HCT116 (cell line): ENCODE measurements at regions not wholly inside any gene's neighbourhood (a gene's known extent, or its start where the extent isn't known, plus 50 kb on each side); places are given as distances from the start of the nearest gene placed in this dataset.

Experiments used
- ATAC-seq: fragments of 200-7000 bp; cut with Tn5 transposase; 2 replicates; pipeline ENCODE4 v1.9.1; 2020; ENCODE audit warnings: mild to moderate bottlenecking, moderate library complexity
- BruUV-seq: library from RNA; stranded (reverse); fragments of 400-500 nt; replicated peaks from 2 replicates; lab custom pipeline; 2021; lab: Mats Ljungman, UMichigan
- CTCF ChIA-PET: fragments of 300-600 bp; sonication (Branson Sonifier 250); formaldehyde crosslinking; loops from one replicate; lab custom pipeline; 2021; ENCODE audit warnings: antibody characterized with exemption; lab: Charles Lee
- POLR2A ChIA-PET: fragments of 300-600, 350-600 bp; sonication (Branson Sonifier 250); formaldehyde crosslinking; loops from one replicate; lab custom pipeline; 2021; ENCODE audit warnings: antibody characterized with exemption; lab: Charles Lee
- RAD21 ChIA-PET, 2 experiments: fragments of 300-600 bp; sonication (Branson Sonifier 250); formaldehyde crosslinking; loops; one replicate each; lab custom pipeline; 2023; ENCODE audit warnings: low total read pairs in 2 of 2; ENCODE audit not compliant: uncharacterized antibody in 2 of 2, unreplicated experiment in 2 of 2, low non-redundant PET in 1 of 2; lab: Charles Lee
- DNase-seq: peaks from one replicate; pipeline ENCODE4 v3.0.0-alpha.2; 2010; ENCODE audit warnings: low read depth, low spot score
- H2AFZ ChIP-seq: fragments of 200-600 bp; shearing (Covaris generic), sonication (generic); 2 replicates; pipeline ENCODE4 v1.6.1; 2017; ENCODE audit warnings: low read depth, mixed run types, mixed read lengths, antibody characterized with exemption, low read length; ENCODE audit not compliant: poor library complexity, severe bottlenecking
- H3K27ac ChIP-seq: 2 replicates; pipeline ENCODE4 v1.5.1; 2012; ENCODE audit warnings: low read depth, low read length
- H3K27me3 ChIP-seq: fragments of 200-600 bp; sonication (generic); 2 replicates; pipeline ENCODE4 v1.6.1; 2016; ENCODE audit warnings: mixed run types, low read length, mixed read lengths; ENCODE audit not compliant: insufficient read depth
- H3K36me3 ChIP-seq, 2 experiments: fragments of 200-500 bp in 1 of 2; fragments of 200-600 bp in 1 of 2; sonication (Bioruptor generic) in 1 of 2; sonication (generic) in 1 of 2; 2 replicates each; pipeline versions ENCODE4 v1.5.1 to v1.6.1; 2014 to 2016; ENCODE audit warnings: low read length in 2 of 2, inconsistent platforms in 1 of 2, mixed read lengths in 1 of 2, mixed run types in 1 of 2; ENCODE audit not compliant: insufficient read depth in 2 of 2, control insufficient read depth in 1 of 2
- H3K4me1 ChIP-seq, 2 experiments: fragments of 200-600 bp in 1 of 2; sonication (generic) in 1 of 2; 2 replicates each; pipeline versions ENCODE4 v1.5.1 to v1.6.1; 2012 to 2017; ENCODE audit warnings: low read length in 2 of 2, inconsistent platforms in 1 of 2, mild to moderate bottlenecking in 1 of 2, mixed read lengths in 1 of 2, mixed run types in 1 of 2, moderate library complexity in 1 of 2; ENCODE audit not compliant: insufficient read depth in 2 of 2, control insufficient read depth in 1 of 2
- H3K4me2 ChIP-seq: fragments of 200-600 bp; sonication (generic); 2 replicates; pipeline ENCODE4 v1.6.1; 2017; ENCODE audit warnings: mixed run types, low read length, mixed read lengths
- H3K4me3 ChIP-seq, 2 experiments: fragments of 200-600 bp in 1 of 2; sonication (generic) in 1 of 2; replicated peaks in 1 of 2; 2 replicates each; pipeline ENCODE4 v1.5.1; 2011 to 2016; ENCODE audit warnings: low read length in 2 of 2, control low read depth in 1 of 2, low read depth in 1 of 2, mild to moderate bottlenecking in 1 of 2, mixed read lengths in 1 of 2, mixed run types in 1 of 2
- H3K79me2 ChIP-seq: fragments of 200-600 bp; sonication (generic); 2 replicates; pipeline ENCODE4 v1.6.1; 2017; ENCODE audit warnings: mild to moderate bottlenecking, mixed run types, low read length, moderate library complexity, mixed read lengths; ENCODE audit not compliant: insufficient read depth
- H3K9ac ChIP-seq: fragments of 200-600 bp; sonication (generic); 2 replicates; pipeline ENCODE4 v1.6.1; 2016; ENCODE audit warnings: low read length, mixed read lengths
- H3K9me2 ChIP-seq: fragments of 200-600 bp; sonication (generic), shearing (Covaris generic); 2 replicates; pipeline ENCODE4 v1.6.1; 2017; ENCODE audit warnings: mixed run types, mild to moderate bottlenecking, moderate library complexity; ENCODE audit not compliant: insufficient read depth
- H3K9me3 ChIP-seq, 2 experiments: fragments of 200-500 bp in 1 of 2; fragments of 200-600 bp in 1 of 2; sonication (Bioruptor generic) in 1 of 2; sonication (generic) in 1 of 2; 2 replicates each; pipeline ENCODE4 v1.6.1; 2014 to 2017; ENCODE audit warnings: low read length in 2 of 2, mixed read lengths in 2 of 2, inconsistent platforms in 1 of 2, low read depth in 1 of 2, mild to moderate bottlenecking in 1 of 2, mixed run types in 1 of 2, moderate library complexity in 1 of 2; ENCODE audit not compliant: control insufficient read depth in 1 of 2, insufficient read depth in 1 of 2
- H4K20me1 ChIP-seq: fragments of 200-600 bp; sonication (generic), shearing (Covaris generic); 2 replicates; pipeline ENCODE4 v1.6.1; 2017; ENCODE audit warnings: mixed run types, mild to moderate bottlenecking, moderate library complexity; ENCODE audit not compliant: insufficient read depth
- CBX3 ChIP-seq: IDR thresholded peaks from 2 replicates; pipeline ENCODE4 v1.6.1; 2012; ENCODE audit warnings: low read depth
- EGR1 ChIP-seq: IDR thresholded peaks from 2 replicates; pipeline ENCODE4 v1.6.1; 2012; ENCODE audit warnings: low read depth
- ELF1 ChIP-seq: IDR thresholded peaks from 2 replicates; pipeline ENCODE4 v1.6.1; 2012; ENCODE audit warnings: low read depth, borderline replicate concordance
- EZH2 ChIP-seq: fragments of 200-600 bp; sonication (generic); IDR thresholded peaks from 2 replicates; pipeline ENCODE4 v1.6.1; 2017; ENCODE audit warnings: antibody characterized with exemption, mixed run types
- EZH2phosphoT487 ChIP-seq: fragments of 200-600 bp; IDR thresholded peaks from 2 replicates; pipeline ENCODE4 v1.6.1; 2018; ENCODE audit warnings: antibody characterized with exemption, borderline replicate concordance
- FOSL1 ChIP-seq: IDR thresholded peaks from 2 replicates; pipeline ENCODE4 v1.6.1; 2012; ENCODE audit warnings: low read depth
- POLR2AphosphoS5 ChIP-seq: IDR thresholded peaks from 2 replicates; pipeline ENCODE4 v1.6.1; 2011; ENCODE audit warnings: mild to moderate bottlenecking, low read depth, low read length, moderate library complexity
- RAD21 ChIP-seq: IDR thresholded peaks from 2 replicates; pipeline ENCODE4 v1.6.1; 2012; ENCODE audit warnings: low read depth, mild to moderate bottlenecking
- SIN3A ChIP-seq: IDR thresholded peaks from 2 replicates; pipeline ENCODE4 v1.6.1; 2012; ENCODE audit warnings: low read depth
- SRF ChIP-seq: IDR thresholded peaks from 2 replicates; pipeline ENCODE4 v1.6.1; 2012; ENCODE audit warnings: low read depth
- TCF7L2 ChIP-seq: IDR thresholded peaks from 2 replicates; pipeline ENCODE4 v1.7.0; 2011; ENCODE audit warnings: borderline replicate concordance, inconsistent platforms; ENCODE audit not compliant: insufficient read depth, insufficient read length; ENCODE audit errors: extremely low read depth
- YY1 ChIP-seq: IDR thresholded peaks from 2 replicates; pipeline ENCODE4 v1.6.1; 2011; ENCODE audit warnings: low read length, low read depth, moderate library complexity, mild to moderate bottlenecking; ENCODE audit not compliant: insufficient replicate concordance; ENCODE audit errors: extremely low read depth
- ZBTB33 ChIP-seq: IDR thresholded peaks from 2 replicates; pipeline ENCODE4 v1.6.1; 2011; ENCODE audit warnings: mild to moderate bottlenecking, low read length, moderate library complexity; ENCODE audit not compliant: insufficient replicate concordance; ENCODE audit errors: extremely low read depth
- intact Hi-C: fragments of 100-400 bp; cut with micrococcal nuclease; formaldehyde crosslinking; loops from 2 replicates; pipeline ENCODE4 v1.10.0; 2022
- TF ChIP-seq, protein P1 (sequence below): IDR thresholded peaks from 2 replicates; pipeline ENCODE4 v1.6.1; 2012
- TF ChIP-seq, protein P2 (sequence below): IDR thresholded peaks from 2 replicates; pipeline ENCODE4 v1.6.1; 2012

- no peak for ATAC-seq
- DNase-seq: no peak
- RAD21 ChIA-PET: no interaction called here
- TF ChIP-seq SIN3A (no peak), YY1 (no peak), SRF (no peak), EGR1 (no peak), ZBTB33 (no peak), FOSL1 (no peak), POLR2AphosphoS5 (no peak), RAD21 (no peak), EZH2 (no peak), ELF1 (no peak), EZH2phosphoT487 (no peak), TCF7L2 (no peak), CBX3 (no peak)
- TF ChIP-seq, protein P1, sequence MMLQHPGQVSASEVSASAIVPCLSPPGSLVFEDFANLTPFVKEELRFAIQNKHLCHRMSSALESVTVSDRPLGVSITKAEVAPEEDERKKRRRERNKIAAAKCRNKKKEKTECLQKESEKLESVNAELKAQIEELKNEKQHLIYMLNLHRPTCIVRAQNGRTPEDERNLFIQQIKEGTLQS: no peak
- TF ChIP-seq, protein P2, sequence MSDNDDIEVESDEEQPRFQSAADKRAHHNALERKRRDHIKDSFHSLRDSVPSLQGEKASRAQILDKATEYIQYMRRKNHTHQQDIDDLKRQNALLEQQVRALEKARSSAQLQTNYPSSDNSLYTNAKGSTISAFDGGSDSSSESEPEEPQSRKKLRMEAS: no peak
- intact Hi-C loops: no loop called here
- no TSS peak for BruUV-seq
- CTCF ChIA-PET: no interaction called here
- no peak overlapping the region for H3K4me3 ChIP-seq
- no peaks in the 10 kb centered on the region for H3K27me3 ChIP-seq
- H3K27ac ChIP-seq: no peak overlapping the region
- peaks cover 11 to 17% of the 10 kb centered on the region in 2 experiments; a peak in 2 of 4 replicates for H3K9me3 ChIP-seq
- POLR2A ChIA-PET: no interaction called here
- no peak overlapping the region for H3K4me2 ChIP-seq
- no peaks in the 10 kb centered on the region for H3K36me3 ChIP-seq
- no peaks in the 10 kb centered on the region for H3K4me1 ChIP-seq
- no peak overlapping the region for H3K9ac ChIP-seq
- H3K79me2 ChIP-seq: no peaks in the 10 kb centered on the region
- H4K20me1 ChIP-seq: no peaks in the 10 kb centered on the region
- no peak overlapping the region for H2AFZ ChIP-seq
- no peaks in the 10 kb centered on the region for H3K9me2 ChIP-seq
Measured at GRCh38 chr9:102519423-102519822, 475.7 kb upstream of the CYLC2 start.
